KOPT-K1 (cell line): ENCODE measurements at regions not wholly inside any gene's neighbourhood (a gene's known extent, or its start where the extent isn't known, plus 50 kb on each side); places are given as distances from the start of the nearest gene placed in this dataset.
"Not testable (repeated sequence)": the region's sequence is repeated elsewhere in the genome, so short reads cannot be mapped to it uniquely, and the experiment has no call there.

Source experiments
- H3K27ac ChIP-seq: fragments of 200-600 bp; sonication (generic); 2 replicates; pipeline ENCODE4 v1.5.1; 2016; ENCODE audit warnings: antibody characterized with exemption, mild to moderate bottlenecking, low read depth, low read length; ENCODE audit not compliant: poor library complexity, severe bottlenecking
- H3K36me3 ChIP-seq: fragments of 200-600 bp; sonication (generic); 2 replicates; pipeline ENCODE4 v1.5.1; 2017; ENCODE audit warnings: antibody characterized with exemption, mild to moderate bottlenecking, low read length, moderate library complexity; ENCODE audit not compliant: insufficient read depth
- H3K9me3 ChIP-seq: fragments of 200-600 bp; sonication (generic); 2 replicates; pipeline ENCODE4 v1.5.1; 2017; ENCODE audit warnings: antibody characterized with exemption, low read length, mild to moderate bottlenecking; ENCODE audit not compliant: insufficient read depth, poor library complexity, severe bottlenecking

- not testable (repeated sequence) for H3K36me3 ChIP-seq, H3K9me3 ChIP-seq, H3K27ac ChIP-seq
Measured at GRCh38 chr18:71212739-71213138, 923.9 kb downstream of the SOCS6 start.

- no peaks in the 10 kb centered on the region for H3K9me3 ChIP-seq
- no peaks in the 10 kb centered on the region for H3K36me3 ChIP-seq
- no peak overlapping the region for H3K27ac ChIP-seq
Measured at GRCh38 chr18:71212222-71212621, 923.4 kb downstream of the SOCS6 start.

GRCh38 chr18:71209944-71210343 lies 921.1 kb downstream of the SOCS6 start:
- no peaks in the 10 kb centered on the region for H3K36me3 ChIP-seq
- H3K9me3 ChIP-seq = no peaks in the 10 kb centered on the region

GRCh38 chr18:71194438-71194837 lies 905.6 kb downstream of the SOCS6 start:
- no peaks in the 10 kb centered on the region for H3K36me3 ChIP-seq
- no peaks in the 10 kb centered on the region for H3K9me3 ChIP-seq
- no peak overlapping the region for H3K27ac ChIP-seq

More at GRCh38 chr18:71209944-71210343, 921.1 kb downstream of the SOCS6 start:
- H3K27ac ChIP-seq = no peak overlapping the region

GRCh38 chr18:71189581-71189980 lies 900.7 kb downstream of the SOCS6 start:
- Histone ChIP-seq H3K27ac (no peak overlapping the region), H3K36me3 (no peaks in the 10 kb centered on the region), H3K9me3 (no peaks in the 10 kb centered on the region)

GRCh38 chr18:71168557-71169145 lies 879.8 kb downstream of the SOCS6 start:
- Histone ChIP-seq H3K36me3 (no peaks in the 10 kb centered on the region), H3K9me3 (no peaks in the 10 kb centered on the region), H3K27ac (no peak overlapping the region)

GRCh38 chr18:71136487-71136886 lies 847.6 kb downstream of the SOCS6 start:
- Histone ChIP-seq H3K9me3 (no peaks in the 10 kb centered on the region), H3K27ac (no peak overlapping the region), H3K36me3 (no peaks in the 10 kb centered on the region)

- Histone ChIP-seq H3K9me3 (no peaks in the 10 kb centered on the region), H3K36me3 (no peaks in the 10 kb centered on the region), H3K27ac (no peak overlapping the region)
Measured at GRCh38 chr18:71134122-71134521, 845.3 kb downstream of the SOCS6 start.

- Histone ChIP-seq H3K9me3 (no peaks in the 10 kb centered on the region), H3K27ac (no peak overlapping the region)
Measured at GRCh38 chr18:71131918-71132317, 843.1 kb downstream of the SOCS6 start.

GRCh38 chr18:71130351-71130750 lies 841.5 kb downstream of the SOCS6 start:
- Histone ChIP-seq H3K9me3 (no peaks in the 10 kb centered on the region), H3K36me3 (no peaks in the 10 kb centered on the region), H3K27ac (no peak overlapping the region)

More at GRCh38 chr18:71131918-71132317, 843.1 kb downstream of the SOCS6 start:
- no peaks in the 10 kb centered on the region for H3K36me3 ChIP-seq

- Histone ChIP-seq H3K9me3 (no peaks in the 10 kb centered on the region), H3K36me3 (no peaks in the 10 kb centered on the region), H3K27ac (no peak overlapping the region)
Measured at GRCh38 chr18:71125581-71125980, 836.7 kb downstream of the SOCS6 start.

- no peaks in the 10 kb centered on the region for H3K9me3 ChIP-seq
- H3K27ac ChIP-seq = no peak overlapping the region
- H3K36me3 ChIP-seq = no peaks in the 10 kb centered on the region
Measured at GRCh38 chr18:71116535-71116934, 827.7 kb downstream of the SOCS6 start.

- no peak overlapping the region for H3K27ac ChIP-seq
- H3K9me3 ChIP-seq = no peaks in the 10 kb centered on the region
- H3K36me3 ChIP-seq = no peaks in the 10 kb centered on the region
Measured at GRCh38 chr18:71115261-71115660, 826.4 kb downstream of the SOCS6 start.

- H3K36me3 ChIP-seq = no peaks in the 10 kb centered on the region
- no peaks in the 10 kb centered on the region for H3K9me3 ChIP-seq
- H3K27ac ChIP-seq = no peak overlapping the region
Measured at GRCh38 chr18:71114550-71115210, 825.8 kb downstream of the SOCS6 start.

- no peaks in the 10 kb centered on the region for H3K36me3 ChIP-seq
- no peak overlapping the region for H3K27ac ChIP-seq
- H3K9me3 ChIP-seq = no peaks in the 10 kb centered on the region
Measured at GRCh38 chr18:71107244-71107643, 818.4 kb downstream of the SOCS6 start.

GRCh38 chr18:71106701-71107100 lies 817.9 kb downstream of the SOCS6 start:
- no peaks in the 10 kb centered on the region for H3K36me3 ChIP-seq
- no peaks in the 10 kb centered on the region for H3K9me3 ChIP-seq
- no peak overlapping the region for H3K27ac ChIP-seq
